Activated T-helper 17 cell treated with anti-CD3 and anti-CD28 coated beads, Interleukin-2, amount 50 U/mL, for 72 hours (primary cell): ENCODE measurements at regions not wholly inside any gene's neighbourhood (a gene's known extent, or its start where the extent isn't known, plus 50 kb on each side); places are given as distances from the start of the nearest gene placed in this dataset.

Source experiments
- ATAC-seq: fragments of 150-1000 bp; cut with Tn5 transposase; replicated peaks from 2 replicates; pipeline ENCODE4 v1.10.0; 2021; ENCODE audit warnings: mild to moderate bottlenecking, moderate library complexity
- H3K27ac Mint-ChIP-seq: one replicate; pipeline ENCODE4 v1.8.0; 2022; ENCODE audit warnings: mixed read lengths
- H3K27me3 Mint-ChIP-seq: one replicate; pipeline ENCODE4 v1.8.0; 2022; ENCODE audit warnings: mixed read lengths
- H3K36me3 Mint-ChIP-seq: one replicate; pipeline ENCODE4 v1.8.0; 2022; ENCODE audit warnings: low read depth, mild to moderate bottlenecking, mixed read lengths
- H3K4me1 Mint-ChIP-seq: one replicate; pipeline ENCODE4 v1.8.0; 2022; ENCODE audit warnings: mixed read lengths
- H3K4me3 Mint-ChIP-seq: one replicate; pipeline ENCODE4 v1.8.0; 2022; ENCODE audit warnings: mild to moderate bottlenecking, mixed read lengths
- H3K9me3 Mint-ChIP-seq: one replicate; pipeline ENCODE4 v1.8.0; 2022; ENCODE audit warnings: mixed read lengths

GRCh38 chr1:55575571-55576279 is 360.6 kb upstream of the USP24 start:
- Mint-ChIP-seq H3K4me1 (no peaks in the 10 kb centered on the region), H3K4me3 (no peak overlapping the region), H3K27me3 (peaks cover 24% of the 10 kb centered on the region), H3K36me3 (no peaks in the 10 kb centered on the region), H3K9me3 (no peaks in the 10 kb centered on the region), H3K27ac (no peak overlapping the region)
- no peak for ATAC-seq

GRCh38 chr1:55574691-55575225 is 359.6 kb upstream of the USP24 start:
- H3K36me3 Mint-ChIP-seq, result no peaks in the 10 kb centered on the region
- H3K4me3 Mint-ChIP-seq, result no peak overlapping the region
- no peak overlapping the region for H3K27ac Mint-ChIP-seq
- peaks cover 29% of the 10 kb centered on the region for H3K27me3 Mint-ChIP-seq
- no peaks in the 10 kb centered on the region for H3K9me3 Mint-ChIP-seq
- no peak for ATAC-seq
- no peaks in the 10 kb centered on the region for H3K4me1 Mint-ChIP-seq

- no peaks in the 10 kb centered on the region for H3K36me3 Mint-ChIP-seq
- H3K4me3 Mint-ChIP-seq, result no peak overlapping the region
- H3K27me3 Mint-ChIP-seq, result peaks cover 34% of the 10 kb centered on the region
- H3K9me3 Mint-ChIP-seq, result no peaks in the 10 kb centered on the region
- no peak for ATAC-seq
- no peak overlapping the region for H3K27ac Mint-ChIP-seq
- no peaks in the 10 kb centered on the region for H3K4me1 Mint-ChIP-seq
Observed at GRCh38 chr1:55572878-55573734, 357.9 kb upstream of the USP24 start.

- no peak for ATAC-seq
- Mint-ChIP-seq H3K4me1 (no peaks in the 10 kb centered on the region), H3K9me3 (no peaks in the 10 kb centered on the region), H3K36me3 (no peaks in the 10 kb centered on the region), H3K27me3 (peaks cover 34% of the 10 kb centered on the region), H3K27ac (no peak overlapping the region), H3K4me3 (no peak overlapping the region)
Observed at GRCh38 chr1:55571767-55572166, 356.6 kb upstream of the USP24 start.

- Mint-ChIP-seq H3K9me3 (no peaks in the 10 kb centered on the region), H3K27ac (no peak overlapping the region), H3K4me1 (no peaks in the 10 kb centered on the region), H3K36me3 (no peaks in the 10 kb centered on the region), H3K4me3 (no peak overlapping the region), H3K27me3 (peaks cover 30% of the 10 kb centered on the region)
- no peak for ATAC-seq
Observed at GRCh38 chr1:55569417-55569816, 354.3 kb upstream of the USP24 start.

GRCh38 chr1:55568732-55569131 is 353.6 kb upstream of the USP24 start:
- Mint-ChIP-seq H3K36me3 (no peaks in the 10 kb centered on the region), H3K9me3 (no peaks in the 10 kb centered on the region)

GRCh38 chr1:55560266-55560665 is 345.1 kb upstream of the USP24 start:
- no peaks in the 10 kb centered on the region for H3K4me1 Mint-ChIP-seq
- H3K4me3 Mint-ChIP-seq, result no peak overlapping the region
- no peaks in the 10 kb centered on the region for H3K36me3 Mint-ChIP-seq
- H3K27ac Mint-ChIP-seq, result no peak overlapping the region
- H3K9me3 Mint-ChIP-seq, result no peaks in the 10 kb centered on the region
- peaks cover 3% of the 10 kb centered on the region for H3K27me3 Mint-ChIP-seq
- no peak for ATAC-seq

More at GRCh38 chr1:55568732-55569131, 353.6 kb upstream of the USP24 start:
- no peak overlapping the region for H3K4me3 Mint-ChIP-seq
- ATAC-seq, result no peak
- no peak overlapping the region for H3K27ac Mint-ChIP-seq
- peaks cover 27% of the 10 kb centered on the region for H3K27me3 Mint-ChIP-seq
- no peaks in the 10 kb centered on the region for H3K4me1 Mint-ChIP-seq

GRCh38 chr1:55559842-55560241 is 344.7 kb upstream of the USP24 start:
- Mint-ChIP-seq H3K4me1 (no peaks in the 10 kb centered on the region), H3K27me3 (peaks cover 3% of the 10 kb centered on the region), H3K36me3 (no peaks in the 10 kb centered on the region), H3K9me3 (no peaks in the 10 kb centered on the region), H3K27ac (no peak overlapping the region), H3K4me3 (no peak overlapping the region)
- ATAC-seq, result no peak

- no peak overlapping the region for H3K27ac Mint-ChIP-seq
- ATAC-seq, result no peak
- H3K9me3 Mint-ChIP-seq, result no peaks in the 10 kb centered on the region
- no peaks in the 10 kb centered on the region for H3K4me1 Mint-ChIP-seq
- peaks cover 3% of the 10 kb centered on the region for H3K27me3 Mint-ChIP-seq
- no peaks in the 10 kb centered on the region for H3K36me3 Mint-ChIP-seq
- no peak overlapping the region for H3K4me3 Mint-ChIP-seq
Observed at GRCh38 chr1:55559161-55559611, 344.0 kb upstream of the USP24 start.

GRCh38 chr1:55558515-55558914 is 343.4 kb upstream of the USP24 start:
- no peak overlapping the region for H3K4me3 Mint-ChIP-seq
- no peaks in the 10 kb centered on the region for H3K4me1 Mint-ChIP-seq
- no peaks in the 10 kb centered on the region for H3K9me3 Mint-ChIP-seq
- H3K36me3 Mint-ChIP-seq, result no peaks in the 10 kb centered on the region
- peaks cover 3% of the 10 kb centered on the region for H3K27me3 Mint-ChIP-seq
- ATAC-seq, result no peak
- H3K27ac Mint-ChIP-seq, result no peak overlapping the region

- Mint-ChIP-seq H3K36me3 (no peaks in the 10 kb centered on the region), H3K27me3 (peaks cover 3% of the 10 kb centered on the region), H3K9me3 (no peaks in the 10 kb centered on the region), H3K4me1 (no peaks in the 10 kb centered on the region), H3K27ac (no peak overlapping the region), H3K4me3 (no peak overlapping the region)
- no peak for ATAC-seq
Observed at GRCh38 chr1:55555956-55556725, 341.0 kb upstream of the USP24 start.

GRCh38 chr1:55554611-55555010 is 339.4 kb upstream of the USP24 start:
- no peak for ATAC-seq
- no peaks in the 10 kb centered on the region for H3K4me1 Mint-ChIP-seq
- no peaks in the 10 kb centered on the region for H3K36me3 Mint-ChIP-seq
- no peaks in the 10 kb centered on the region for H3K9me3 Mint-ChIP-seq
- peaks cover 3% of the 10 kb centered on the region for H3K27me3 Mint-ChIP-seq
- no peak overlapping the region for H3K27ac Mint-ChIP-seq
- no peak overlapping the region for H3K4me3 Mint-ChIP-seq

GRCh38 chr1:55552636-55553035 is 337.5 kb upstream of the USP24 start:
- Mint-ChIP-seq H3K4me1 (no peaks in the 10 kb centered on the region), H3K27me3 (peaks cover 3% of the 10 kb centered on the region), H3K36me3 (no peaks in the 10 kb centered on the region), H3K4me3 (no peak overlapping the region), H3K9me3 (no peaks in the 10 kb centered on the region), H3K27ac (no peak overlapping the region)
- ATAC-seq, result no peak

GRCh38 chr1:55547405-55547804 is 332.2 kb upstream of the USP24 start:
- Mint-ChIP-seq H3K36me3 (no peaks in the 10 kb centered on the region), H3K4me3 (no peak overlapping the region), H3K27ac (no peak overlapping the region), H3K27me3 (peaks cover 12% of the 10 kb centered on the region), H3K4me1 (no peaks in the 10 kb centered on the region), H3K9me3 (no peaks in the 10 kb centered on the region)
- ATAC-seq, result no peak
